HFFc6 (cell line): ENCODE measurements at regions not wholly inside any gene's neighbourhood (a gene's known extent, or its start where the extent isn't known, plus 50 kb on each side); places are given as distances from the start of the nearest gene placed in this dataset.

Source experiments
- DNase-seq: peaks from one replicate; pipeline ENCODE4 v3.0.0-alpha.2; 2018
- H3K27ac Mint-ChIP-seq: 2 replicates; pipeline ENCODE4 v1.8.0; 2020; ENCODE audit warnings: mild to moderate bottlenecking, mixed read lengths
- H3K27me3 Mint-ChIP-seq: 2 replicates; pipeline ENCODE4 v1.8.0; 2021; ENCODE audit warnings: mild to moderate bottlenecking, moderate library complexity, mixed read lengths; ENCODE audit not compliant: insufficient read depth
- H3K36me3 Mint-ChIP-seq: 2 replicates; pipeline ENCODE4 v1.8.0; 2021; ENCODE audit warnings: low read depth, mixed read lengths
- H3K4me1 Mint-ChIP-seq: 2 replicates; pipeline ENCODE4 v1.8.0; 2020; ENCODE audit warnings: low read depth, mixed read lengths
- H3K4me3 Mint-ChIP-seq: 2 replicates; pipeline ENCODE4 v1.8.0; 2020; ENCODE audit warnings: mild to moderate bottlenecking, moderate library complexity, mixed read lengths
- H3K9me3 Mint-ChIP-seq: 2 replicates; pipeline ENCODE4 v1.8.0; 2020; ENCODE audit warnings: mild to moderate bottlenecking, mixed read lengths
- TF ChIP-seq, protein P1 (sequence below): fragments of 200-600 bp; sonication (generic); IDR thresholded peaks from 2 replicates; pipeline ENCODE4 v1.5.0; 2021; ENCODE audit warnings: antibody characterized with exemption, mild to moderate bottlenecking

DNA sequence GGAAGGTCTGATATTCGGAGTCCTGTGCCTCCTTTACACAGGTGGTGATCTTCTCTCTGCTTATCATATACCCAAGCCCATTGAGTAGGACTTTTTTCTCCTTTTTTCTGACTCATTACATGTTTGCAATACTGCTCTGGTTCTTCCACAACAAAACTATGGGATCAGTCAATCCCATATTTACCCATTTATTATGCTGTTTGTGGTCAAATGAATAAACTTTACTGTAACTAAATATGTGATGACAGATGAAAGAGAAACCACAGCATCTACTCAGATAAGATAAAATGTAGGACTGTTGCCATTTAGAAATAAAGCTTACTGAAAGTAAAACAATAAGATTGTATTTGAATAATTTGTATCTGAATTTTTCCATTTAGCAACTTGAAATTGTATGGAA is 958.7 kb upstream of the FAT3 start:
- Mint-ChIP-seq H3K9me3 (peaks cover 29% of the 10 kb centered on the region), H3K27ac (no peak overlapping the region), H3K4me1 (no peaks in the 10 kb centered on the region), H3K27me3 (peaks cover 1% of the 10 kb centered on the region; the same call in 1 of the 2 replicates), H3K4me3 (no peak overlapping the region), H3K36me3 (no peaks in the 10 kb centered on the region)
- TF ChIP-seq, protein P1, sequence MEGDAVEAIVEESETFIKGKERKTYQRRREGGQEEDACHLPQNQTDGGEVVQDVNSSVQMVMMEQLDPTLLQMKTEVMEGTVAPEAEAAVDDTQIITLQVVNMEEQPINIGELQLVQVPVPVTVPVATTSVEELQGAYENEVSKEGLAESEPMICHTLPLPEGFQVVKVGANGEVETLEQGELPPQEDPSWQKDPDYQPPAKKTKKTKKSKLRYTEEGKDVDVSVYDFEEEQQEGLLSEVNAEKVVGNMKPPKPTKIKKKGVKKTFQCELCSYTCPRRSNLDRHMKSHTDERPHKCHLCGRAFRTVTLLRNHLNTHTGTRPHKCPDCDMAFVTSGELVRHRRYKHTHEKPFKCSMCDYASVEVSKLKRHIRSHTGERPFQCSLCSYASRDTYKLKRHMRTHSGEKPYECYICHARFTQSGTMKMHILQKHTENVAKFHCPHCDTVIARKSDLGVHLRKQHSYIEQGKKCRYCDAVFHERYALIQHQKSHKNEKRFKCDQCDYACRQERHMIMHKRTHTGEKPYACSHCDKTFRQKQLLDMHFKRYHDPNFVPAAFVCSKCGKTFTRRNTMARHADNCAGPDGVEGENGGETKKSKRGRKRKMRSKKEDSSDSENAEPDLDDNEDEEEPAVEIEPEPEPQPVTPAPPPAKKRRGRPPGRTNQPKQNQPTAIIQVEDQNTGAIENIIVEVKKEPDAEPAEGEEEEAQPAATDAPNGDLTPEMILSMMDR, result no peak
- no peak for DNase-seq

DNA sequence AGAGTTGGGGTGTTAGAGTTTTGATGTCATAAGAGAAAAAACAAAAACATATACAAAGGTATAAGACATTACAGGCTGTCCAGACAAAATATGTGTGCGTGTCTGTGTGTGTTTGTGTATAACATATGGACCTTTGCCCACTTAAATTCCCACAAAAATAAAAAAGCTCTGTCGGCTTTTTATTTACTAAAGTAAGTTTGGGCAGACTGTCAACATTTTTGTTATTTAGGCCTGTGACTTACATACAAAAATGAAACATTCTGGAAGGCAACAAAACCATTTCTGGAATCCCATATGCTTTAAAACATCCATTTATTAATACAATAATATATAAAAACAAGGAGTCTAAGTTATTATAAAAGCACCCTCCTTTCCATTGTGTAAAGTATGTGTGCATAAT is 960.1 kb upstream of the FAT3 start:
- Mint-ChIP-seq H3K36me3 (no peaks in the 10 kb centered on the region), H3K27ac (no peak overlapping the region), H3K27me3 (peaks cover 1% of the 10 kb centered on the region; the same call in 1 of the 2 replicates), H3K9me3 (peaks cover 21% of the 10 kb centered on the region), H3K4me3 (no peak overlapping the region), H3K4me1 (no peaks in the 10 kb centered on the region)
- TF ChIP-seq, protein P1, result no peak
- DNase-seq, result no peak

DNA sequence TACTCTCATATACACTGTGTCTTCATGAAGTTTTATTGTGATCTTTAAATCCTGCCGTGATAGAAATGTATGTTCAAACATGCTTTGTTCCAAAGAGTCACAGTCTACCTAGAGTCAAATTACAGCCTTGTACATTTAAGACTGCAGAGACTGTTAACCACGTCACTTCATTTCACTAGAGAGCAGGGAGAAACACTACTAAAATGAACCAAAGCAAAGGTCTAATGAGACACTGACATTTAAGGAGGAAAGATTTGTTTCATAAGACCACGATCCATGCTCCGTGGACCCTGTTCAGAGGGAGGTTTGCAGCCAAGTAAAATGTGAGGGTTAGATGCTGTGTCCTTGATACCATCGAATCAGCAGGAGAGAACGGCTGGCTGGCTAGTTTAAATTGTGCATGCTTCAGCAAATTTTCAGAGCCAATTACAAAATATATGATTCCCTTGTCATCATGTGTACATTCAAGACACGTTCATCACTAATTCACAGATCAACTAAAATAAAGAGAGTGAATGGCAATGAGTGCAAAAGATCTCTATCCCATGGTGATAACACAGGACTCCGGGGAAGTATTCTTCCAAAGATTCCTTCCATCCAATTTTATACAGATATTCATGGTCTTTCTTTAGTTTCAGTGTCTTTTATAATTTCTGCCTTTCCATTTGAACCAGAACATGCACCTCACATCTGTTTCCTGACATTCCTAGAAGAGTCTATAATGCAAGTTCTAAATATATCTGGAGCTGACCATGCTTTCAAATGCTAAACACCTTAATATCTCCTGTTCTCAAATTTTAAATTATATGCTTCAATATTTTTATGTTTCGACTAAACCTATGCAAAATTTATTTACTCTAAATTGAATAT is 960.9 kb upstream of the FAT3 start:
- Mint-ChIP-seq H3K9me3 (peaks cover 18% of the 10 kb centered on the region), H3K4me3 (no peak overlapping the region), H3K4me1 (no peaks in the 10 kb centered on the region), H3K27ac (no peak overlapping the region), H3K27me3 (peaks cover 1% of the 10 kb centered on the region; the same call in 1 of the 2 replicates), H3K36me3 (no peaks in the 10 kb centered on the region)
- TF ChIP-seq, protein P1, result no peak
- no peak for DNase-seq

DNA sequence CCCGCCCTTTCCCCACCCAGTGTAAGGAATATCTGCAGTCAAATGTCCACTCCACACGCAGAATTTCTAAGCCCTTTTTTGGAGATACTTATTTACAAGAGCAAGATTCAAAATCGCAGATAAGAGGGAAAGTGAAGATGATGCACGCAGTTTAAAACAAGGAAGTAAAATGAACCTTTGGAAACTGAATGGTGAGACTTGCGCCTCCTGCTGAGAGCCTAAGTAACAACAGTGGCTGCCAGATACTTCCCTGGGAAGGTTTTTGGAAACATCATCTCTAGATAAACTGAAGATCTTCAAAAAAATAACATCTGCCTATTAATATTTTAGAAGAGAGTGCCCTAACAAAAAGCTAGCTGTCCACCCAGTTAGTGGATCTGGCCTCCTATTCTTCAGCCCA is 963.1 kb upstream of the FAT3 start:
- Mint-ChIP-seq H3K27ac (no peak overlapping the region), H3K4me1 (no peaks in the 10 kb centered on the region), H3K27me3 (no peaks in the 10 kb centered on the region), H3K9me3 (peaks cover 15% of the 10 kb centered on the region), H3K36me3 (no peaks in the 10 kb centered on the region), H3K4me3 (no peak overlapping the region)
- TF ChIP-seq, protein P1, result no peak
- no peak for DNase-seq

DNA sequence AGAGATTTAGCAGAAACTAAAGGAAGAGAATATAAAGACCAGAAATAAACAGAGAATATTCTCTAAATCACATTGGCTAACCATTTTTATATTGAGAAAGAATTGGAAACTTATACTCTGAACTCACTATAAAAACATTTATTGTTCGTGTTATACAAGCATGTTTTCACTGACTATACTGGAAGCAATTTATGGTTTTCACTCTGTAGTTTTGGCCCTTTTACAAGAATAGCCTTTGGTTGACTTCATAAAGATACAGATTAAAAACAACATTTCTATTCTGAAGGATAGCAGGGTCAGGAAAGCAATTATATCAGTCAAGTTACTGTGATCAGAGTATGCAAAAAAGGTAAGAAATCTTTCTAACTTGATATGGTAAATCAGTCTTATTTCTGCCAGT is 965.7 kb upstream of the FAT3 start:
- Mint-ChIP-seq H3K4me3 (no peak overlapping the region), H3K4me1 (no peaks in the 10 kb centered on the region), H3K36me3 (no peaks in the 10 kb centered on the region), H3K9me3 (peaks cover 21% of the 10 kb centered on the region), H3K27me3 (no peaks in the 10 kb centered on the region), H3K27ac (no peak overlapping the region)
- no peak for DNase-seq
- TF ChIP-seq, protein P1, result no peak
